ENCODE measurements at regions not wholly inside any gene's neighbourhood (a gene's known extent, or its start where the extent isn't known, plus 50 kb on each side); places are given as distances from the start of the nearest gene placed in this dataset.
"Not testable (repeated sequence)": the region's sequence is repeated elsewhere in the genome, so short reads cannot be mapped to it uniquely, and the experiment has no call there.

GRCh38 chr3:21235491-21235890 lies 515.5 kb downstream of the ZNF385D start:
- DNase-seq, result no peak

GRCh38 chr3:21234933-21235332 lies 516.1 kb downstream of the ZNF385D start:
- DNase-seq, result no peak

GRCh38 chr3:21229426-21230135 lies 521.4 kb downstream of the ZNF385D start:
- no peak for DNase-seq

DNA sequence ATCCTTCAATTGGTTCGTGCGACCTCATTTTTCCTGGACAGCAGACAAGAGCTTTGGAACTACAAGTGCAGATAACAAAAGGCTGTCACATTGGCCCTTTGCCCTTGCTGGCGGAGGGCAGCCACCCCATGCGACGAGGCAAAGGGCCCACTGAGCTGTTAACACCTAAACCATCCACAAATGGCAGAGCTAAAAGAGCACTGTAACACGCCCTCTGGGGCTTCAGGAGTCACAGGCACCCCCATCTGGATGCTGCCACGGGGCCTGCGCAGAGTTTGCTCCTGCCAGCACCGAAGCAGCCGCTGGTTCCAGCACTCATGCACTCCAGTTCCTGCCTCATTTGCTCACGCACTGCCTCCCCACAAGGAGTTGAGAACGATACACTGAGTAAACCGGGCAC lies 524.9 kb downstream of the ZNF385D start:
- DNase-seq, result no peak

GRCh38 chr3:21220944-21221343 lies 530.1 kb downstream of the ZNF385D start:
- DNase-seq, result no peak

GRCh38 chr3:21216598-21216997 lies 534.4 kb downstream of the ZNF385D start:
- DNase-seq, result no peak

- not testable (repeated sequence) for DNase-seq
Observed at GRCh38 chr3:21204122-21204521, 546.9 kb downstream of the ZNF385D start.

DNA sequence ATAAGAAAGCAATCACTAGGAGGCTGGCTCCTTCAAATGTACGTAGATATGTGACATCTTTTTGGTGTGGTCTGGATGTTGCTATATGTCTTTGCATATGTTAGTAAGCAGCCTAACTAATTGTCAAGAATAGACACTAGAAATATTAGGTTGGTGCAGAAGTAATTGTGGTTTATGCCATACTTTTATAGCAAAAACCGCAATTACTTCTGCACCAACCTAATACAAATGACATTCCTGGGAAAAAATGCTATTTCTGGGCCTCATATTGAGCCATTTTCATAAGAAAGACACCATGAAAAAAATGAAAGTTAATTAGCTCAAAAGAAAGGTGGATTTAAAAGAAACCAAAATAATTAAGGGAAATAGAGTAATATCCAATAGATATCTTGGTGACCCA lies 555.8 kb downstream of the ZNF385D start:
- no peak for DNase-seq

GRCh38 chr3:21194036-21194435 lies 557.0 kb downstream of the ZNF385D start:
- not testable (repeated sequence) for DNase-seq

GRCh38 chr3:21188459-21188858 lies 562.6 kb downstream of the ZNF385D start:
- no peak for DNase-seq

GRCh38 chr3:21185816-21186314 lies 565.1 kb downstream of the ZNF385D start:
- DNase-seq, result no peak

- no peak for DNase-seq
Observed at GRCh38 chr3:21174461-21174860, 576.5 kb downstream of the ZNF385D start.

DNA sequence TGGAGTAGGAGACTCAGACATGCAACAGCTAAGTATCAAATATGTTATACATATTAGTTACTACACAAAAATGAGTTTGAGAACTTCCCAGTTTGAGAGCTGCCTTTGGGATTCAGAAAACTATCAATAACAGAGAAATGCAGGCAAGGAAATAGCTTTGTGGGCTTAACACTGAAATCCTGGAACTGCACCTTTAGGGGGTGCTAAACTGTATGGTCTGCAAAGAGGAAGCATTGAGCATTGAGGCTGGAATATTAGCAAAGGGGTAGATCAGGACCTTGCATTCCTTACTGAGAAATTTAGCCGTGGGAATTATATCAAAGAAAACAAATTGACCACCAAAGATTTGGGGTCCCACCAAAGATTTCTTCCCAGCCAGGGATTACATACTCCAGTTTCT lies 580.0 kb downstream of the ZNF385D start:
- DNase-seq, result no peak

GRCh38 chr3:21169948-21170347 lies 581.1 kb downstream of the ZNF385D start:
- no peak for DNase-seq

DNA sequence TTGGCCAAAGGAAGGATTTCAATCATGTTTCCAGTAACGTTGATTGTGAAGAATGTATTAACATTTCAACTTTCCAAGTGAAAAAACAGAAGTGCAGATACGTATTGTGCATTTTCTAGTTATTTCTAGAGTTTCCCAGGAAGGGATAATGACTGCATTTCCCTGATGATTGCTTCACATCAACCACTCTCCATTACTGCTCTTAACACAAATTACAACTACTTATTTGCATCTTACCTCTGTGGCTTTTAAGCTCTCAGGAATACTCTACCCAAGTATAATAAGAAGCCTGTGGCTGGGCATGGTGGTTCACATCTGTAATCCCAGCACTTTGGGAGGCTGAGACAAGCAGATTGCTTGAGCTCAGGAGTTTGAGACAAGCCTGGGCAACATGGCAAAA lies 582.5 kb downstream of the ZNF385D start:
- no peak for DNase-seq

GRCh38 chr3:21163956-21164355 lies 587.1 kb downstream of the ZNF385D start:
- DNase-seq, result no peak

- no peak for DNase-seq
Observed at GRCh38 chr3:21159543-21159906, 591.5 kb downstream of the ZNF385D start.

GRCh38 chr3:21158861-21159542 lies 592.0 kb downstream of the ZNF385D start:
- DNase-seq, result no peak

GRCh38 chr3:21154911-21155310 lies 596.1 kb downstream of the ZNF385D start:
- DNase-seq, result no peak

GRCh38 chr3:21152555-21152954 lies 598.5 kb downstream of the ZNF385D start:
- no peak for DNase-seq

DNA sequence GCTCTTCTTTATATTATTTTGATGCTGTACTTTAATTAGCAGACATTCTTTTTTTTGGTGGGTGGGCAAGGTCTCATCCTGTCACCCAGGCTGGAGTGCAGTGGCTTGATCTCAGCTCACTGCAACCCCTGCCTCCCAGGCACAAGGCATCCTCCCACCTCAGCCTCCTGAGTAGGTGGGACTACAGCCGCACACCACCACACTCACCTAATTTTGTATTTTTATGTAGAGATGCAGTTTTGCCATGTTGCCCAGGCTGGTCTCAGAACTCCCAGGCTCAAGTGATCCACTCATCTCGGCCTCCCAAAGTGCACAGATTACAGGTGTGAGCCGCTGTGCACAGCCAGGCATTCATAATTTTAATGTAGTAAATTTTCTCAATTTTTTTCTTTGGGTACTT lies 608.1 kb downstream of the ZNF385D start:
- no peak for DNase-seq

DNA sequence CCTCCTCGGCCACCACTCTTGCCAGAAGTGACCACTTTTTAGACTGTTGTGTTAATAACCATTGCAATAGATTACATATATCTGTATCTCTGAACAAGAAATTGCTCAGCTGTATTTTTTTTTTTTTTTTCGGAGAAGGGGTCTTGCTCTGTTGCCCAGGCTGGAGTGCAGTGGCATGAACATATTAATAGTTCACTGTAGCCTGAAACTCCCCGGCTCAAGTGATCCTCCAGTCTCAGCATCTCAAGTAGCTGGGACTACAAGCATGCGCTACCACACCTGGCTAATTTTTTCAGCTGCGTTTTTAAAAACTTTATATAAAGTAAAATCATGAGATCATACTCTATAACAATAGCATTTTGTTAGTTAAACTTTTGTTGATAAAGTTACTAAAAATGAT lies 609.0 kb downstream of the ZNF385D start:
- DNase-seq, result no peak

DNA sequence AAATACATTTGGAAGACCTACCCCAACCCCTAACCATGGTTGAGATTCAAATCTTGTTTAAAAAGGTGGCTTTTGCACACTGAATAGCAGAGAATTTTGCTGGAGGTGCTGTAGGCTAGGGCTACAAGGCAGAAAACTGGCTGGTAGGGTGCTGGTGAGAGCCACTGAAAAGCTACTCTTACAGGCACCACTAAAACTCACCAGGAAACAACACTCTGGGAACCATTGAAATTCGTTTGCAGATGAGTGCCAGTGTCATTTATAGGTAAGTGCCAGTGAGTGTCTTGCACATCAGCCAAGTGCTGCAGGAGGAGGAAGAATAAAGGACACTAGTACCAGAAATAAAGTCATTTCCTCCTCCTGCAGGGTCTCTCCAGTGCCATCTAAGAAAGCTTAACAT lies 610.2 kb downstream of the ZNF385D start:
- no peak for DNase-seq

- no peak for DNase-seq
Observed at GRCh38 chr3:21138085-21138484, 612.9 kb downstream of the ZNF385D start.

DNA sequence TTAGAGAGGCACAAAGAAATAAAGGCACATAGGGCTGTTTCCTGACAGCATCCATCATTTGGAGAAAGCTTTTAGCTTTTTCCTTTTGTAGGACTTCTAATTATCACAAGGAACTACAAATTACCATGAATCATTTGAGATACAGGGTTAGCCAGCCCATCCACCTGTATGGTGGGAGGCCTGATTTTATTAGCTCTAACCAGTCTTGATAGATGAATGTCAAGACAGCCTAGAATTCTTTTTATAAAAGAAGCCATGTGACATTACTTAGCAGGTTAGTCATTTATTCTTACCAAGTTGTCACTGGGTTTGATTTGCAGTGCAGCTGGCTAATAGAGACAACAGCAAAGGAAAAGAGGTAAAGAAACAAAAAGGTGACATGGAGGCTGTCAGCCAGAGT lies 618.1 kb downstream of the ZNF385D start:
- DNase-seq, result no peak
